ENCODE measurements at regions not wholly inside any gene's neighbourhood (a gene's known extent, or its start where the extent isn't known, plus 50 kb on each side); places are given as distances from the start of the nearest gene placed in this dataset.

DNA sequence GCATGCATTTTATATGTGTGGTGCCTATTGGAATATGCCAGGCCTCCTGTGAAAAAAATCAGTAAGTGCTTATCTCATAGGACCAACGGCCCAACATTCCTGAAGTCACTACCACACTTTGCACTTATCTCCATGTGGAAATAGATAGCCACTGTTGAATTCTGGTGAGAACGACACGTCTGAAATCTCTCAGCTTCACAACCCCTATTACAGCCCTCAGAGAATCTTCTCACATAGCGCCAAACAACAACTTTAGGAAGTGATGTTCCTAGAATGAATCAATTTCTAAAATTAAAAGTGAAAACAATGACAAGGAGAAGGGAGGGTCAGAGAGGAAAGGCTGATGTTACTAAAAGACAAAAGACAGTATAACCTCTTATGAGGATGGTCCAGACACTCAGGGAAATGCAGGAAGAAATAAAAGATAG is 270.8 kb upstream of the BTG1 start:
- TF ChIP-seq, protein P1, sequence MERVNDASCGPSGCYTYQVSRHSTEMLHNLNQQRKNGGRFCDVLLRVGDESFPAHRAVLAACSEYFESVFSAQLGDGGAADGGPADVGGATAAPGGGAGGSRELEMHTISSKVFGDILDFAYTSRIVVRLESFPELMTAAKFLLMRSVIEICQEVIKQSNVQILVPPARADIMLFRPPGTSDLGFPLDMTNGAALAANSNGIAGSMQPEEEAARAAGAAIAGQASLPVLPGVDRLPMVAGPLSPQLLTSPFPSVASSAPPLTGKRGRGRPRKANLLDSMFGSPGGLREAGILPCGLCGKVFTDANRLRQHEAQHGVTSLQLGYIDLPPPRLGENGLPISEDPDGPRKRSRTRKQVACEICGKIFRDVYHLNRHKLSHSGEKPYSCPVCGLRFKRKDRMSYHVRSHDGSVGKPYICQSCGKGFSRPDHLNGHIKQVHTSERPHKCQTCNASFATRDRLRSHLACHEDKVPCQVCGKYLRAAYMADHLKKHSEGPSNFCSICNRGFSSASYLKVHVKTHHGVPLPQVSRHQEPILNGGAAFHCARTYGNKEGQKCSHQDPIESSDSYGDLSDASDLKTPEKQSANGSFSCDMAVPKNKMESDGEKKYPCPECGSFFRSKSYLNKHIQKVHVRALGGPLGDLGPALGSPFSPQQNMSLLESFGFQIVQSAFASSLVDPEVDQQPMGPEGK (CRISPR knock-in tag; IDR thresholded peaks at IDR 0.05; ENCODE audit: borderline replicate concordance), result no peak
- TF ChIP-seq BACH2 (CRISPR knock-in tag; IDR thresholded peaks at IDR 0.05; ENCODE audit: borderline replicate concordance) (no peak), ZFP30 (CRISPR knock-in tag; IDR thresholded peaks at IDR 0.05) (no peak), PPARA (CRISPR knock-in tag; IDR thresholded peaks at IDR 0.05; ENCODE audit: borderline replicate concordance) (no peak), RARB (CRISPR knock-in tag; IDR thresholded peaks at IDR 0.05) (no peak), ZC3H10 (CRISPR knock-in tag; IDR thresholded peaks at IDR 0.05) (no peak), ZNF565 (CRISPR knock-in tag; conservative IDR thresholded peaks at IDR 0.05; ENCODE audit: low read depth) (no peak)
- TF ChIP-seq, protein P2, sequence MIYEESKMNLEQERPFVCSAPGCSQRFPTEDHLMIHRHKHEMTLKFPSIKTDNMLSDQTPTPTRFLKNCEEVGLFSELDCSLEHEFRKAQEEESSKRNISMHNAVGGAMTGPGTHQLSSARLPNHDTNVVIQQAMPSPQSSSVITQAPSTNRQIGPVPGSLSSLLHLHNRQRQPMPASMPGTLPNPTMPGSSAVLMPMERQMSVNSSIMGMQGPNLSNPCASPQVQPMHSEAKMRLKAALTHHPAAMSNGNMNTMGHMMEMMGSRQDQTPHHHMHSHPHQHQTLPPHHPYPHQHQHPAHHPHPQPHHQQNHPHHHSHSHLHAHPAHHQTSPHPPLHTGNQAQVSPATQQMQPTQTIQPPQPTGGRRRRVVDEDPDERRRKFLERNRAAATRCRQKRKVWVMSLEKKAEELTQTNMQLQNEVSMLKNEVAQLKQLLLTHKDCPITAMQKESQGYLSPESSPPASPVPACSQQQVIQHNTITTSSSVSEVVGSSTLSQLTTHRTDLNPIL (CRISPR knock-in tag; IDR thresholded peaks at IDR 0.05; ENCODE audit: low read depth), result no peak
- TF ChIP-seq, protein P3, sequence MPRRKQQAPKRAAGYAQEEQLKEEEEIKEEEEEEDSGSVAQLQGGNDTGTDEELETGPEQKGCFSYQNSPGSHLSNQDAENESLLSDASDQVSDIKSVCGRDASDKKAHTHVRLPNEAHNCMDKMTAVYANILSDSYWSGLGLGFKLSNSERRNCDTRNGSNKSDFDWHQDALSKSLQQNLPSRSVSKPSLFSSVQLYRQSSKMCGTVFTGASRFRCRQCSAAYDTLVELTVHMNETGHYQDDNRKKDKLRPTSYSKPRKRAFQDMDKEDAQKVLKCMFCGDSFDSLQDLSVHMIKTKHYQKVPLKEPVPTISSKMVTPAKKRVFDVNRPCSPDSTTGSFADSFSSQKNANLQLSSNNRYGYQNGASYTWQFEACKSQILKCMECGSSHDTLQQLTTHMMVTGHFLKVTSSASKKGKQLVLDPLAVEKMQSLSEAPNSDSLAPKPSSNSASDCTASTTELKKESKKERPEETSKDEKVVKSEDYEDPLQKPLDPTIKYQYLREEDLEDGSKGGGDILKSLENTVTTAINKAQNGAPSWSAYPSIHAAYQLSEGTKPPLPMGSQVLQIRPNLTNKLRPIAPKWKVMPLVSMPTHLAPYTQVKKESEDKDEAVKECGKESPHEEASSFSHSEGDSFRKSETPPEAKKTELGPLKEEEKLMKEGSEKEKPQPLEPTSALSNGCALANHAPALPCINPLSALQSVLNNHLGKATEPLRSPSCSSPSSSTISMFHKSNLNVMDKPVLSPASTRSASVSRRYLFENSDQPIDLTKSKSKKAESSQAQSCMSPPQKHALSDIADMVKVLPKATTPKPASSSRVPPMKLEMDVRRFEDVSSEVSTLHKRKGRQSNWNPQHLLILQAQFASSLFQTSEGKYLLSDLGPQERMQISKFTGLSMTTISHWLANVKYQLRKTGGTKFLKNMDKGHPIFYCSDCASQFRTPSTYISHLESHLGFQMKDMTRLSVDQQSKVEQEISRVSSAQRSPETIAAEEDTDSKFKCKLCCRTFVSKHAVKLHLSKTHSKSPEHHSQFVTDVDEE (CRISPR knock-in tag; IDR thresholded peaks at IDR 0.05), result no peak

Measured in SK-N-SH treated with all-trans-retinoic acid at 6 μM for 48 hours (cell line).